Stimulated activated CD8-positive, alpha-beta memory T cell treated with anti-CD3 and anti-CD28 coated beads, Interleukin-15, amount 100 ng/mL, for 24 hours (primary cell): ENCODE measurements at regions not wholly inside any gene's neighbourhood (a gene's known extent, or its start where the extent isn't known, plus 50 kb on each side); places are given as distances from the start of the nearest gene placed in this dataset.

Experiments used
- DNase-seq: peaks from one replicate; pipeline ENCODE4 v3.0.0-alpha.2; 2020; ENCODE audit warnings: low read depth

DNA sequence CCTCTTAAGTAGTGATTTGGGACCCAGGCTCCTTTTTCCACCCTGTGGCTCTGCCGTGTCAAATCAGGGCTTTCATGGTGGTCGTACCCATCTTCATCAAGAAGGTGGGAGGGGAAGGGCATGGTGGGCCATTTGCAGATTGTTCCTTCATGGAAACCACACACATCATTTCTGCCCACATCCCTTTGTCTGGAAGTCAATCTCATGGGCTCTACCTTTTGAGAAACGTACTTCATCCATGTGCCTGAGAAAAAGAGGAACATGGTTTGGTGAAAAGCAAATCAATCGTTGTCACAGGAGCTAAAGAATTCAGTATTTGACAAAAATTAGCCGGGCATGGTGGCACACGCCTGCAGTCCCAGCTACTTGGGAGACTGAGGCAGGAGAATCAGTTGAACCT, 233.4 kb downstream of the FOXO1 start:
- DNase-seq: no peak

DNA sequence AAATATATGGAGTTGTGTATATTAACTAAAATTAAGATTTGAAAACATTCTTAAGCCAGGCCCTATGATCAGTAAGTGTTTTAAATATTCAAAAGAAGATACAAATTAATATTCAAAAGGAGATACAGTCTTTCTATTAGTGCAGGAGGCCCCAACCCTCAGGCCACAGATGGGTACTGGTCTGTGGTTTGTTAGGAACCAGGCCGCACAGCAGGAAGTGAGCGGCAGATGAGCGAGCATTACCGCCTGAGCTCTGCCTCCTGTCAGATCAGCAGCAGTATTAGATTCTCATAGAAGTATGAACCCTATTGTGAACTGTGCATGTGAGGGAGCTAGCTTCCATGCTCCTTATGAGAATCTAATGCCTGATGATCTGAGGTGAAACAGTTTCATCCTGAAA, 232.9 kb downstream of the FOXO1 start:
- no peak for DNase-seq

DNA sequence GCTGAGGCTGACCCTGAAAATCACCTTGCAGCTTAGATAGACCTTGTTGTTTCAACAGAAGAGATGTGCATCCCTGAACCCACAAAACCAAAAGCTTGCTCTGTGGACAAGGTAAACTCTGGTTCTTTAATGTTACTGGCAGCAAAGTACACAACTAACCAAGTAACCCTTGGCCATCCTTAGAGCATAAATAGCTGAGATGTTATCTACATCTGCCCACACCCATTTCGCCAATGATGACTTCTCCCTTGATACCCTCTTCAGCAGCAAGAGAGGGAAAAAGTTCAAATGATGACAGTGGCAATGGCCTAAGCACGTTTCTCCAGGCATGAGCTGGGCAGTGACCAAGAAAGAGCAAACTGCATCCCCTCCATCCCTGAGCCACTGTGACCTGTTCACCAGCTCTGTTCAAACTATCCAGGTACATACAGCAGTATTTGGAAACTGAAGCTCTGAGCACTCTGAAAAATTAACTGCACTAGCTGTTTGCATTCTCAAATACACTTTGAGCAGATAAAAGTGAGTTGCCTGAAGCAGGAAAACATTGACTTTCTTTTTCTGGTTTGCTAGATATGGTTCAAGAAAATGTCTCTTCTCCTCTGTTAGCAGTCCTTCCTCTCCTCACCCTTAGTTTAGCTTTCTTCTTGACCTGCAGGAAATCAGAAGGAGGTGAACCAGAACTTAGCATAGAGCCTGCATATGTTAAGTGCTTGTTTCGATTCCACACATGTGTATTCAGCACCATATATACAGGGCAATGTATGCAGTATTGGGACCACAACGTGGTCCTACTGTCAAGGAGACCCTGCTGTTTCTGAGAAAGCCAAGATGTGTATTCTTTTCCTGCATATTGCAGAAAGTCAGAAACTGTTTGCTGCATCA, 231.7 kb downstream of the FOXO1 start:
- no peak for DNase-seq

DNA sequence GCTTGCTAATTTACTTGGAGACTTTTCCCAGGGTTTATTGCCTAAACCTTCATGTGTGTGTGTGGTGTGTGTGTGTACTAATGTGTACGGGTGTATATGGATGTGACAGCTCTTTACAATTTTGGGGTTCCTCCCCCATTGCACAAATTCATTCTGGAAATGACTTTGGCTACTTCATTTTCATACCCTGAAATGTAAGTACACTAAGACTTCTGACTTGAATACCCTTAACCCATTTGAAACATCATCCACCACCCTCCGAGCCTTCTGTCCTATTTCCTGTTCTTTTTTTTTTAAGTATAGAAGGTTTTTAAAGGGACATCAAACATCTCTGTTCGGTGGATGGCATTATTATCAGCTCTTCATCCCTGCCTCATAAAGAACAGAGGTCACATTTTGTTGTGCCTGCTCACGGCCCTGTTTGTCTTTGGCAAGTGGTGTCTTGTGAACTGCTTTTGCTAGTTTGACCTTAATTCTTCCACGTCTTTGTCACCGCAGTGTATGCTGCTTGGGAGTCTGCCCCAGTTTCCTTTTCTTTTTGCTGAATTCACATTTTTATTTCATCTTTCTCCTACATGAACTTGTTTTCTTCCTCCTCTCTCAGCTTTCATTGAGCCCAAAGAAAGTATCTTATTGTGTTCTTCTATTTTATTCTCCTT, 228.3 kb downstream of the FOXO1 start:
- no peak for DNase-seq

DNA sequence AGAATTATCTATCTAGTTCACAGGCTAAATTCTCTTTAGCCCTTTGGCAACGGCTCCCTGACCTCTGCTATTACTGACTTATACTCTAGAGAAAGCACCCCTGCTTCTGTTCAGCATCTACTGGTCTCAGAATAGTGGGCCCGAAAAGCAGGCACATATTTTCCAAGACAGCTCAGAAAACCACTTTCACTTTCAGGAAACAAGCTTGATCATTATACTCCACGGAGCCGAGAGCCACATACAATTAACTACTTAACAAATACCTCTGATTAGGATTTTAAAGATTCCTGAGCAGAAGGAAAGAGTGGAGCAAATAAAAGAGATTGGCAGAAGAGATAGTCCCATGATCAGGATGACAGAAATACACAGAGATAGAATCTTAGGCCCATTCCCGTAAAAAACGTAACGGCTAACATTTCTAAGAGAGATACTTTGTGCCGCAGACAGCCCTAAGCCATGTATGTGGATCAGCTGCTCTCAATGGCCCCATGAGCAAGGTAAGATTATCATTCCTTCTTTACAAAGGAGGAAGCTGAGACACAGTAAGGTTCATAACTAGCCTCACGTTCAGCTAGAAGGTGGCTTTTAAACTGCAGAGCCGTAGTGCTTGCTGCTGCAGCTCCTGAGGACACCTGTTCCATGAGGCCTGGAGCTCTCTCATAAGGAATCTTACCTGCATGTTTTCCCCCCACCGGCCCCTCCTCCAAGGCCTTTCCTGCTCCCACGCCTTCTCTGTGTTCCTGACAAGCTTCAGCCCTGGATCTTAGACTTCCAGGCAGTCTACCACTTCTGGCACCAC, 227.2 kb downstream of the FOXO1 start:
- DNase-seq: no peak

DNA sequence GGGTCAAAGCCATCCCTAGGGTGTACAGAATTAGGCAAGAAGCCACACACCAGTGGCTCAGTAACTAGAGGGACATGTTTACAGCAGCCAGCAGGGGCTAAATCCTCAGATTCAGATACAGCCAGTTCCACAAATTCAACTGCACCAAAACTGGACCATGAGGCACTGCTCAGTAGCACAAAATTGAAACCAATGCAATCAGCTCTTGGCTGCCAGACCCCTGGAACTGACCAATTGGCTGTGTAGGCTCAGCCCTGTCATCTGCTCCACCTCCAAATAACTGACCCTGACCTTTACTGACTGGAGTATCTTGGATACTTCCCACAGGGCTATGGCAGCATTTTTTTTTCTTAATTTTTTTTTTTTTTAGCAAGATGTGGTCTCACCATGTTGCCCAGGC, 226.5 kb downstream of the FOXO1 start:
- DNase-seq: no peak

DNA sequence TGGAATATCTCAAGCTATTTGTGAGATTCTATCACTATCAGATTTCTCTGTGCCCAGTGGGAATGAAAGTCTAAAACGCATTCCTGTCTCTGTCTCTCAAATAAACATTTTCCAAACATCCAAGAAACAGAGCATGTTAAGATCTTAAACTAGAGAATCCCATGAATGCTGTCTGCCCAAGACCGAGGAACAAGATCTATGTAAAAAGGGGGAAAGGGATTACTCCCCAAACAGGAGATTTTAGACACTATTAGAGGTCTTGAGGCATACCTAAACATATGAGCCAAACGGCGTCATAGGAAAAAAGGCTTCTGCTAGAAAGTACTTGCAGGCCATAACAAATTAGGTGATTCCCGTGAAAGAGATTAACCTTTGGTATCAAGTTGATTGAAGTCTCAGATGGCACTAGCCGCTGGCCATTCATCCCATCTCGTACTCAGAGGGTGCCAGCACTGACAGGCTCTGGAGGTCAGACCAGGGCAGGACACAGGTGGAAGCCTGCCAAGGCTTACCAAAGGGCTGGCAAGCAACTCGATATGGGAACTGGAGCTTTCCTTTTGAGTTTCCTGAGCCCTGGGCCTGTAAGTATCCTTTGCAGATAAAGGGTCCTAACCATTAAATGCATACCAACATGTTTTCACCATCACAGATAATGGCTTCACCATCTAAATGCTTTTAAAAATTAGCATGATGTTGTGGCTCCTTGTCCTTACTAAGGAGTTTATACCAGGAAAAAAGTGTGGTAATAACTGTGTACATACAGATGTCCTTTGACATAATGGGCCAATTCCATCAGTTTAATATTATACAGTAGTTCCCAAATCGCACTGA, 225.2 kb downstream of the FOXO1 start:
- no peak for DNase-seq

DNA sequence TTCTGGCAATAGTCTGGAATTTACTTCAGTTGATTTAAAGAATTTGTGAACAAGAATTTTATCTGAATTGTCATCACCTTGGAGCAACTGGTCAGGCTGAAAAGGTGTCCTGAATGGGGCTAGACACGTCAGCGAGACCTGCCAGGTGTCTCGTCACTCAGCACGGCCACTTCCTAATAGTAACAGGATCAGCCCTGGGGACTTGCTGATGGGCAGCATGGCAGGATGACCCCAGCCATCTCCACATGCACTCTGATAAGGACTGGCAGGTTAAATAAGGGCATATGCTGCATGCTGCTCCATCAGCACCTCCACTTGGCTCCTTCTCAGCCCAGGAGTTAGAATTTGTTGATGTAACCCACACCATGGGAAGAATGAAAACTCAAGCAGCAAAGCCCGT, 224.2 kb downstream of the FOXO1 start:
- DNase-seq: no peak

DNA sequence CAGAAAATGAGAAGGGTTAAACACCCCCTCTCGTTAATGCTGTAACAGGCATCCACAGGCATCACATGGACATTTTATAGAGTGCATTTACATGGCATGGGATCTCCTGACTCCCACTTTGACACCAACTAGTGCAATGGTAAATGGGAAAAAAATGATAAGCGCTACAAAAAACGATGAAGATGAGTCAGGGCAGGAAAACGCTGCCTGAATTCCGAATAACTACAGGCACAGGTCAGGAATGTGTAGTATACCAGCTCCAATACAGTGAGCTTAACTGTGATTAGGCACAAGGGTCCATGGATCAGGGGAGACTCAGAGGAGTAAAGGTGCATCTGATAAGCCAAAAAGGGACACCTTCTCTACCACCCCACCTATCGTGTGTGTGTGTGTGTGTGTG, 223.6 kb downstream of the FOXO1 start:
- DNase-seq: no peak

DNA sequence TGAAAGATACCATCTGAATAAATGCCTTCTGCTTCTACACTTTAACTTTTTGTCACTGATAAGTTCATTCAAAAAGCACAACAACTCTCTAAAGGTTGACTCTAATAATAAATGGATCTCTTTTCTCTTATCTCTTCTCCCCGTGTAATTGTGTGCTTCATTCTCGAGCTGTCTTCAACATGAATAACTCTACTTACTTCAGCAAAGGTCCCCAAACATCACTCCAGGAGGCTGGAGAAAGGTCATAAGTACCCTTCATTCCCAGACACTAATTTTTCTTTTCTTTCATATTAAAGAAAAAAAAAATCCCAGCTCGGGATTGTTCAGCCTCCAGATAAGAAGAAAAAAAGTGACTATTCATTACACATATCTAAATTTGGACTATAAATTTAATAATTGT, 222.2 kb downstream of the FOXO1 start:
- no peak for DNase-seq

DNA sequence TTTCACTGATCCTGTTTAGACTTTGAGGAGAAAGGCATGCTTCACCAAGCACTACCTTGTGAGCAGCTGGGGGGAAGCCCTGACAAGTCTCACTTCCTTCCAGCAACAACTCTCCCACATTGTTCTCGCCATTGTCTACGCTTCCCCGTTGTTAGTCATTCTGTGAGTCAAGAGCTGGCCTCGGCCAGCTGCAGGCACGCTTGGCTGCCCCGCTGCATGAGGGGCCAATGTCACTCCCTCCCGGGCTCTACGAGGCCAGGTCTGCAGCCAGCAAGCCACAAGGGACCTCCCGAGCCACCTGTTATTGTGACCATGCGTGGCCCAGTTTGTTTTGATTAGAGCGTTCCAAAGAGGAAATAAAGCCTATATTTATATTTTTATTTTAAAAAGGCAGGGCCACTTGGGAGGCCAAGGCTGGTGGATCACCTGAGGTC, 220.9 kb downstream of the FOXO1 start:
- DNase-seq: no peak

DNA sequence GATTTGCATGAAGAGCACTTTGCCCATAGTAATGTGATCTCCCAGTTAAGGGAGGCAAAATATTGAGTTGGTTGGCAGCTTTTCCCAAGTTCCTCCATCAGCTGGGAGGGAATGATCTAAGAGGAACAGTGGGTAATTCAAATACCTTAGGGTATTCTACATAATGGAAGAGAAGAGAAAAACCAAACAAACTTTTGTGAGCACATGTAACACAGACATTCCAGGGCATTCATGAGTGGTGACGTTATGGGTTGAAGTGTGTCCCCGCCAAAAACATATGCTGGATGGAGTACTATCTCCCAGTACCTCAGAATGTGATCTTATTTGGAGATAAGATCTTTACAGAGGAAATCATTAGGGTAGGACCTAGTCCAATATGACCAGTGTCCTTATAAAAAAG, 220.1 kb downstream of the FOXO1 start:
- no peak for DNase-seq

DNA sequence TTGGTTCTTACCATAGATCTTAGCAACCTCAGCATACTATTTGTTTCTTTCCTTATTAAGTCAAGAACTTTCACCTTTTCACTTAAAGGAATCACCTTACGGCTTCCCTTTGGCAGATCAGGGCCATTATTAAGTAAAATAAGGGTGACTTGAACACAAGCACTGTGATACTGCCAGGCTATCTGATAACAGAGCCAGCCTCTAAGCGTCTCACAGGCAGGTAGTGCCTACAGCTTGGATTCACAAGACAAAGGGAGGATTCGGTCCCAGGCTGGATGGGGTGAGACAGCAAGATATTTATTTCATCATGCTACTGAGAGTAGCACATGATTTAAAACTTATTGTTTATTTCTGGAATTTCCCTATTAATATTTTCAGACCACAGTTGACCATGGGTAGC, 218.6 kb downstream of the FOXO1 start:
- no peak for DNase-seq

DNA sequence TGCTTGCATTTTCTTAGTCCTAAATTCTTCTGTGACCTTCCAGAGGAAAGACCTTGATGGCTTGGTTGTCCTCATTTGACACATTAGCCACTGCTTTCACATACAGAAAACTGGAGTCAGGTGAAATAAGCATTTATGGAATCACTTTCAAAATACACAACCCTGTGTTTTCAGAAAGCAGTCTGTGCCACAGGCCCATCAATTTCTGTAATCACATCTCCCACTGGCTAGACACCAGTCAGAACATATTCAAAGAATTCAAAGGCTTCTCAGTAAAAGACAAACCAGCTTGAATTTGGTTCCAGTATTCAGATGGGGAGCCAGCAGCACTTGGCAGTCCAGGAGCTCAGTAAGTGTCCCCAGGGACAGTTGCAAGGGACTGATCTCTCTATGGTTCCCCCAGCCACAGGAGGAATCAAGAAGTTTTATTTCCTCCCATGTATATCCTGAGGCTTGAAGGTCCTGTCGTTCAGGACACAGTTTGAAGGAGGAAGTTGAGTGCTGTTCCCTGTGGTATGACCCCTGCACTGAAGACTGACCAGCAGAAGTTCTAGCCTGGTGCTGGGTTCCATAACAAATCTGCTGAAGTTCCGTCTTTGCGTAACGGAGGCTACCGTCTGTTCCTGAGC, 214.3 kb downstream of the FOXO1 start:
- DNase-seq: no peak

DNA sequence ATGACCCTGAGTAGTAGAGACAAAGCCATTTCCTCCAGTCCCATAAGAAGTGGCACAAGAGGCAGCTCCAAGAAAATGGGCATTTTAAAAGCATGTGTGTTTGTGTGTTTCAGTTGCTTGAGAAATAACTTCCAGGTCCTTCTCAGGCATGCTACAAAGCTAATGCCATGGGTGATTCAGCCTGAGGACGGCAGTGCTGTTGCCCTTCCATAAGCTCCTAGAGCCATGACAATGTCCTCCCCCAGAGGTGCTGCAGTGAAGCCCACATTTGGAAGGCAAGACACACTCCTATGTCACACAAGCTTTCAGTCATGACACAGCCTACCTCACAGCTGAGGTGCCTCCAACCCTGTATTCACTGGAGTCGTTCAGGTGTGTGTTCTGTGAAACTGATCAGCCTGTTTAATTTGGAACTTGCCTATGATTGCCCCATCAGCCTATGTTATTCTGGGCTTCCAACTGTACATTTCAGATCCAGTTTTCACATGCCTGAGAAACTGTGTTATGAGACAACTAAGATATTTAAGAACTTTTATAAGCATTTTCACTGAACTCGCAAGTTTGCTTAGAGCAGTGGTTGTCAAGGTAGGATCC, 213.6 kb downstream of the FOXO1 start:
- no peak for DNase-seq

DNA sequence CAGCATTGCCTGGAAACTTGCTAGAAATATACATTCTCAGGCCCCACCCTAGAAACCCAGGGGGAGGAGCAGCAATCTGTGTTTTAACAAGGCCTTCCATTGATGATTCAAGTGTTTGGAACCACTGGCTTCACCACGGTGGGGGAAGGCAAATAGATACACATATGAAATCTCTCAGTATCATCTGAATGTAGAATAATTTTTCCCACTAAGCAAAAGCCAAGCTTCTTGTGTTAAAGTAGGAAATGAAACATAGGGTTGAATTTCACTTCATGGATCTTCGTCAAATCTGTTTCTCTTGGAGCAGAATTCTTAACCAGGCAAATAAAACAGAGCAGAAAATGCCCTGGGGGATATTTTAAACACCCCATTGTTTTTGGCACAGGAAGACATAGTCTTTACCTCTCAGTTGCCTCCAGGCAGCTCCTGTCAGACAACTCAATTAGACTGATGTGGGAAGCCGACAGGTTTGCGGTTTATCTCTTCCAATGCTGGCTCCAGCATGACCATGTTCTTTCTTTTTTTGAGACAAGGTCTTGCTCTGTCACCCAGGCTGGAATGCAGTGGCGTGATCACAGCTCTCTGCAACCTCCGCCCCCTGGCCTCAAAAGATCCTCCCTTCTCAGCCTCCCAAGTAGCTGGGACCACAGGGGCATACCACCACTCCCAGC, 213.0 kb downstream of the FOXO1 start:
- no peak for DNase-seq

DNA sequence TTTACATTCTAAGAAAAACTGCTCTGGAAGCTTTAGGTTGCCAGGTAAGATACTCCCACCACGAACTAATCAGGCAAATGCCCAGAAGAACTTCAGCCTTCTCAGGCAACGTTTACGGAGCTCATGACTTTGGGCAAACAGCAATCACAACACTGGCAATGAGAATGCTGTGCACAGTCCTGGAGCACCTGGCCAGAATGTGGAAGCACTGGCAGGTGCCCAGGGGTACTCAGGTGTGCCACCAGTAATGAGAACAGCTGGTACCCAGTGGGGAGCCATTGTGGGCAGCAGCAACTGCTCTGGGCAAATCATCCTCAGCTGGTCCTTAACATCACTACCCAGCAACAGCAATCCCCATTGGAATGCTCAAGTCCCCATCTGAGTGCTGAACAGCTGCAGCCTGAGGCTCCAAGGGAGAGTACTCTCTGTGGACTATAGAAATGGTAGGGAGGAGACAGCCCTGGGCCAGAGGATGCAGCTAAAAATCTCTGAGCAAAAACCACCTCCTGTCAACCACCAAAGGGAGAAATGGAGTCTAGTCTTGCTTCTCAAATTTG, 210.0 kb downstream of the FOXO1 start:
- DNase-seq: no peak

DNA sequence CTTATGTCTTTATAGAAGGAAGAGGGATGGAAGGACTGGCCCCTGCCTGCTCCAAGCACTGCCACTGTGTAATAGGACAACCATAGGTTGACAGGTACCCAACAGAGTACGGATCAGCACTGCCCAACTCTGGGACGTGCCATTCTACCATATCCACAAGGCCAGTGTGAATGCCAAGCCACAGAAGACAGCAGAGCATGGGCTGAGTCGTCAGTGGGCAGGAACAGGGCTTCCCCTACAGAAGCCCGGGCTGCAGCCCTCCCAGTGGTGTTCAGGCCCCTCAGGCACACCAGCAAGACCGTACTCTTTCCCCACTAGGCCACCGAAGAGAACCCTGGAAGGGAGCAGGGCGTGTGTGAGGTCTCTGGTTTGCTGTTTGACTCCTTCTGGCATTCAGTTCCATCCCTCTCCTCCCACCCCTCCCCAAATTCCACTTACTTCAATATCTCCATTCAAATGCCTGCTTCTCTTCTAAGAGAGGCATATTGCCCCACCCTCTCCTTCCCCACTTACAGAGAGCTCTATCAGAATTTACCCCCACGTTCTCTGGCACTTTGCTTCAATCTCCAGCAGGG, 209.4 kb downstream of the FOXO1 start:
- DNase-seq: no peak

DNA sequence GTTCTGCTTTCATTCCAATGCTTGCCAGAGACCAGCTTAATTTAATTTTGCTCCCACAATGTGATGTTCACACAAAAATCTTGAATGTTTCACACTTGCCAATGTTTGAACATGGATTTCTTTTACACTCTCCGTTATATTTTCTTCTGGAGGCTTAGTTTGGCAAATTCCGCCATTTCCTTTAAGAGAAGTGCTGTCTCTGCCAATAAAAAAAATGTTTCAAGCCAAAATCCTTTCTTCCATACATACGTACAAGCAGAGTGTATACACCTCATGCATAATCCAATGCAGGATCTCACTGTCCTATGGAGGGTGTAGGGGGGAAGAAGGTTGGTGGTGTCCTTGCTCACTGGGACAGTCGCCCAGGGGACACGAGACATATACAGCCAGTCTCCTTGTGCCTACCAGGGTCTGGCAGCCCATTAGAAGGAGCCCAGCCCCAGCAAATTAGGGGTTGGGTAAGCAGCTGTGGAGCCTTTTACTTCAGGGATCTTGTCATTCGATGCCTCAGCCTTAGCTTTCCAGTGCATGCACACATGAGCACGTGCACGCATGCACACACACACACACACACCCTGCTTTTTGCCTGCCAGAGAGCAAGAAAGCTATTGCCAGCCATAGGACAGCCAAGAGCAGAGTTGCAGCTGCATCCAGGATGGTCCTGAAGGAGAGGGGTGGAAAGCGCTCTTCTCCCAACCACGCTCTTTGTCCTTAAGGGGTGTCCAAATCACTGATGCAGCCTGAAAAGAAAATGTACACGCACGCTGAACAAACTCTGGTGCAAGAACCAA, 208.3 kb downstream of the FOXO1 start:
- no peak for DNase-seq
